ENCODE measurements at regions not wholly inside any gene's neighbourhood (a gene's known extent, or its start where the extent isn't known, plus 50 kb on each side); places are given as distances from the start of the nearest gene placed in this dataset.

GRCh38 chr16:63447121-63447520, 1410.9 kb upstream of the CDH8 start:
- TF ChIP-seq CTCF (IDR thresholded peaks at IDR 0.05) (no peak), POLR2A (IDR thresholded peaks at IDR 0.05) (no peak)

Measured in uterus (tissue), 2 donors.